Endothelial cell of umbilical vein (primary cell): ENCODE measurements at regions not wholly inside any gene's neighbourhood (a gene's known extent, or its start where the extent isn't known, plus 50 kb on each side); places are given as distances from the start of the nearest gene placed in this dataset.

Experiments used
- BruUV-seq: library from RNA; stranded (reverse); fragments of 400-500 nt; replicated peaks from 2 replicates; lab custom pipeline; 2021; lab: Mats Ljungman, UMichigan
- CTCF ChIA-PET: fragments of 300-600, 350-600 bp; sonication (Branson Sonifier 250); formaldehyde crosslinking; loops from one replicate; lab custom pipeline; 2021; ENCODE audit warnings: antibody characterized with exemption, inconsistent platforms; lab: Charles Lee
- POLR2A ChIA-PET: fragments of 300-600, 350-600 bp; sonication (Branson Sonifier 250); formaldehyde crosslinking; loops from one replicate; lab custom pipeline; 2021; ENCODE audit warnings: antibody characterized with exemption, inconsistent platforms; lab: Charles Lee
- DNase-seq: peaks from one replicate; pipeline ENCODE4 v3.0.0-alpha.2; 2011; ENCODE audit warnings: low read depth, low spot score
- FAIRE-seq: peaks from 2 replicates; lab custom pipeline; 2011; peaks lifted over from hg19 to GRCh38; lab: Jason Lieb, UNC
- H2AFZ ChIP-seq: 2 replicates; pipeline ENCODE4 v1.6.0; 2012; ENCODE audit warnings: low read depth, low read length, control low read depth, inconsistent platforms
- H3K27ac ChIP-seq: 2 replicates; pipeline ENCODE4 v1.5.1; 2011; ENCODE audit warnings: low read depth, mild to moderate bottlenecking, control low read depth, low read length, moderate library complexity; ENCODE audit not compliant: insufficient read depth
- H3K27me3 ChIP-seq, 2 experiments: 2 replicates each; pipeline versions ENCODE4 v1.6.0 to v1.6.1; 2011; ENCODE audit warnings: low read length in 2 of 2, mixed read lengths in 1 of 2; ENCODE audit not compliant: control insufficient read depth in 2 of 2, insufficient read depth in 2 of 2
- H3K36me3 ChIP-seq, 2 experiments: 2 replicates in 1 of 2; 3 replicates in 1 of 2; pipeline ENCODE4 v1.5.1; 2011; ENCODE audit warnings: low read length in 2 of 2, mild to moderate bottlenecking in 1 of 2, moderate library complexity in 1 of 2; ENCODE audit not compliant: control insufficient read depth in 2 of 2, insufficient read depth in 2 of 2; ENCODE audit errors: extremely low read depth in 1 of 2
- H3K4me1 ChIP-seq: 3 replicates; pipeline ENCODE4 v1.5.1; 2011; ENCODE audit warnings: mild to moderate bottlenecking, low read length; ENCODE audit not compliant: control insufficient read depth, insufficient read depth; ENCODE audit errors: extremely low read depth
- H3K4me2 ChIP-seq: 2 replicates; pipeline ENCODE4 v1.6.1; 2011; ENCODE audit warnings: low read length, control low read depth, mixed read lengths; ENCODE audit not compliant: insufficient read depth
- H3K4me3 ChIP-seq, 3 experiments: fragments of 200-600 bp in 1 of 3; sonication (generic), shearing (Covaris generic) in 1 of 3; replicated peaks in 1 of 3; 2 replicates each; pipeline ENCODE4 v1.5.1; 2011 to 2016; ENCODE audit warnings: control low read depth in 3 of 3, low read length in 3 of 3, mild to moderate bottlenecking in 2 of 3, inconsistent platforms in 1 of 3, low read depth in 1 of 3, moderate library complexity in 1 of 3; ENCODE audit not compliant: insufficient read depth in 1 of 3
- H3K79me2 ChIP-seq: 2 replicates; pipeline ENCODE4 v1.6.0; 2012; ENCODE audit warnings: low read length, inconsistent platforms; ENCODE audit not compliant: control insufficient read depth, insufficient read depth
- H3K9ac ChIP-seq: replicated peaks from 2 replicates; pipeline ENCODE3; 2011; ENCODE audit warnings: low read length, control low read depth; ENCODE audit not compliant: insufficient read depth; ENCODE audit errors: extremely low read depth
- H3K9me1 ChIP-seq: replicated peaks from 3 replicates; pipeline ENCODE4 v1.6.0; 2011; ENCODE audit warnings: mild to moderate bottlenecking, low read length; ENCODE audit not compliant: control insufficient read depth, insufficient read depth; ENCODE audit errors: extremely low read depth
- H3K9me3 ChIP-seq: replicated peaks from 2 replicates; pipeline ENCODE4 v1.5.1; 2012; ENCODE audit warnings: low read length, inconsistent platforms; ENCODE audit not compliant: control insufficient read depth, insufficient read depth
- H4K20me1 ChIP-seq: replicated peaks from 2 replicates; pipeline ENCODE3; 2011; ENCODE audit warnings: mild to moderate bottlenecking, low read length; ENCODE audit not compliant: control insufficient read depth, insufficient read depth; ENCODE audit errors: extremely low read depth
- EZH2 ChIP-seq: IDR thresholded peaks from 2 replicates; pipeline ENCODE4 v1.6.1; 2012; ENCODE audit warnings: borderline replicate concordance, low read depth, mild to moderate bottlenecking, moderate library complexity, low read length, inconsistent platforms; ENCODE audit not compliant: severe bottlenecking
- FOS ChIP-seq: IDR thresholded peaks from 2 replicates; pipeline ENCODE4 v1.6.1; 2011; ENCODE audit warnings: mild to moderate bottlenecking, low read length, moderate library complexity, borderline replicate concordance; ENCODE audit not compliant: insufficient read depth
- GATA2 ChIP-seq: IDR thresholded peaks from 2 replicates; pipeline ENCODE4 v1.7.0; 2011; ENCODE audit warnings: low read depth, mild to moderate bottlenecking, moderate library complexity, mixed read lengths, low read length; ENCODE audit not compliant: insufficient read length, insufficient read depth
- JUN ChIP-seq: IDR thresholded peaks from 2 replicates; pipeline ENCODE4 v1.6.1; 2011; ENCODE audit warnings: borderline replicate concordance, low read depth; ENCODE audit not compliant: insufficient read length, insufficient read depth
- MAX ChIP-seq: IDR thresholded peaks from 2 replicates; pipeline ENCODE4 v1.6.1; 2011; ENCODE audit not compliant: insufficient read depth, insufficient read length
- MYC ChIP-seq: IDR thresholded peaks from one replicate; pipeline ENCODE4 v1.6.1; 2011; ENCODE audit warnings: mild to moderate bottlenecking, low read depth, low read length
- POLR2A ChIP-seq: IDR thresholded peaks from 2 replicates; pipeline ENCODE4 v1.6.1; 2012; ENCODE audit warnings: low read depth, mild to moderate bottlenecking, control low read depth, low read length
- POLR2AphosphoS5 ChIP-seq: IDR thresholded peaks from 2 replicates; pipeline ENCODE4 v1.6.1; 2012; ENCODE audit warnings: low read depth, mild to moderate bottlenecking, control low read depth, low read length, moderate library complexity; ENCODE audit not compliant: insufficient read depth
- dilution Hi-C: fragments of 300-500 bp; cut with MboI; formaldehyde crosslinking; loops from one replicate; pipeline ENCODE4 v1.15.0; 2019; ENCODE audit warnings: low sequenced_read_pairs; ENCODE audit not compliant: extremely low pct_ligation_motif_present
- intact Hi-C: fragments of 100-400 bp; cut with micrococcal nuclease; formaldehyde crosslinking; loops from one replicate; pipeline ENCODE4 v1.10.0; 2022
- TF ChIP-seq, protein P1 (sequence below), 2 donors: IDR thresholded peaks; 1 replicate in 1 of 2; 2 replicates in 1 of 2; pipeline ENCODE4 v1.5.1; 2011; ENCODE audit warnings: low read length in 2 of 2, mild to moderate bottlenecking in 2 of 2, moderate library complexity in 2 of 2, control low read depth in 1 of 2, inconsistent platforms in 1 of 2, low read depth in 1 of 2; ENCODE audit not compliant: insufficient read depth in 1 of 2; ENCODE audit errors: extremely low read depth in 1 of 2

GRCh38 chr2:16368328-16368727, 297.3 kb downstream of the CYRIA start:
- Histone ChIP-seq H3K9me1 (no peaks in the 10 kb centered on the region), H3K4me1 (no peaks in the 10 kb centered on the region), H3K4me3 (no peak overlapping the region), H3K4me2 (no peak overlapping the region), H3K36me3 (no peaks in the 10 kb centered on the region), H3K27me3 (no peaks in the 10 kb centered on the region), H3K9ac (no peak overlapping the region), H2AFZ (no peak overlapping the region), H4K20me1 (no peaks in the 10 kb centered on the region), H3K79me2 (no peaks in the 10 kb centered on the region), H3K27ac (no peak overlapping the region), H3K9me3 (no peaks in the 10 kb centered on the region)
- POLR2A ChIA-PET, result no interaction called here
- dilution Hi-C loops (no loop called here), intact Hi-C loops (no loop called here)
- TF ChIP-seq JUN, result no peak
- no peak for TF ChIP-seq FOS
- TF ChIP-seq MYC, result no peak
- no peak for TF ChIP-seq MAX
- no peak for TF ChIP-seq EZH2
- TF ChIP-seq, protein P1, sequence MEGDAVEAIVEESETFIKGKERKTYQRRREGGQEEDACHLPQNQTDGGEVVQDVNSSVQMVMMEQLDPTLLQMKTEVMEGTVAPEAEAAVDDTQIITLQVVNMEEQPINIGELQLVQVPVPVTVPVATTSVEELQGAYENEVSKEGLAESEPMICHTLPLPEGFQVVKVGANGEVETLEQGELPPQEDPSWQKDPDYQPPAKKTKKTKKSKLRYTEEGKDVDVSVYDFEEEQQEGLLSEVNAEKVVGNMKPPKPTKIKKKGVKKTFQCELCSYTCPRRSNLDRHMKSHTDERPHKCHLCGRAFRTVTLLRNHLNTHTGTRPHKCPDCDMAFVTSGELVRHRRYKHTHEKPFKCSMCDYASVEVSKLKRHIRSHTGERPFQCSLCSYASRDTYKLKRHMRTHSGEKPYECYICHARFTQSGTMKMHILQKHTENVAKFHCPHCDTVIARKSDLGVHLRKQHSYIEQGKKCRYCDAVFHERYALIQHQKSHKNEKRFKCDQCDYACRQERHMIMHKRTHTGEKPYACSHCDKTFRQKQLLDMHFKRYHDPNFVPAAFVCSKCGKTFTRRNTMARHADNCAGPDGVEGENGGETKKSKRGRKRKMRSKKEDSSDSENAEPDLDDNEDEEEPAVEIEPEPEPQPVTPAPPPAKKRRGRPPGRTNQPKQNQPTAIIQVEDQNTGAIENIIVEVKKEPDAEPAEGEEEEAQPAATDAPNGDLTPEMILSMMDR (IDR thresholded peaks at IDR 0.05; ENCODE audit: extremely low read depth in 1 of 2, insufficient read depth in 1 of 2, low read depth in 1 of 2, low read length in 2 of 2), result no peak
- TF ChIP-seq POLR2A, result no peak
- no peak for TF ChIP-seq POLR2AphosphoS5
- TF ChIP-seq GATA2, result no peak
- no peak for DNase-seq
- CTCF ChIA-PET, result no interaction called here
- no peak for FAIRE-seq
- no TSS peak for BruUV-seq
